MM.1S (cell line): ENCODE measurements at regions not wholly inside any gene's neighbourhood (a gene's known extent, or its start where the extent isn't known, plus 50 kb on each side); places are given as distances from the start of the nearest gene placed in this dataset.

Source experiments
- DNase-seq: peaks from one replicate; pipeline ENCODE4 v3.0.0-alpha.2; 2015
- H2AFZ ChIP-seq: fragments of 300-600 bp; sonication (generic); 2 replicates; pipeline ENCODE4 v1.6.0; 2016; ENCODE audit warnings: antibody characterized with exemption, low read length
- H3F3A ChIP-seq: fragments of 300-600 bp; sonication (generic); 2 replicates; pipeline ENCODE4 v1.6.1; 2016; ENCODE audit warnings: mild to moderate bottlenecking, antibody characterized with exemption, low read length, moderate library complexity, mixed read lengths; ENCODE audit not compliant: insufficient read depth
- H3K27ac ChIP-seq: fragments of 300-600 bp; sonication (generic); 2 replicates; pipeline ENCODE4 v1.5.1; 2016; ENCODE audit warnings: mild to moderate bottlenecking, low read length
- H3K27me3 ChIP-seq: fragments of 300-600 bp; sonication (generic); replicated peaks from 2 replicates; pipeline ENCODE4 v1.6.0; 2016; ENCODE audit warnings: low read length; ENCODE audit not compliant: insufficient read depth
- H3K36me3 ChIP-seq: fragments of 300-600 bp; sonication (generic); replicated peaks from 2 replicates; pipeline ENCODE4 v1.6.1; 2016; ENCODE audit warnings: mild to moderate bottlenecking, low read length, mixed read lengths; ENCODE audit not compliant: insufficient read depth
- H3K4me1 ChIP-seq: fragments of 300-600 bp; sonication (generic); 2 replicates; pipeline ENCODE4 v1.6.1; 2016; ENCODE audit warnings: low read length, mixed read lengths
- H3K4me2 ChIP-seq: fragments of 300-600 bp; sonication (generic); 2 replicates; pipeline ENCODE4 v1.6.0; 2016; ENCODE audit warnings: low read depth, low read length
- H3K4me3 ChIP-seq: fragments of 300-600 bp; sonication (generic); 2 replicates; pipeline ENCODE4 v1.5.1; 2016; ENCODE audit warnings: low read length, mixed read lengths
- H3K79me2 ChIP-seq: fragments of 300-600 bp; sonication (generic); 2 replicates; pipeline ENCODE4 v1.6.1; 2016; ENCODE audit warnings: mixed run types, low read length, mixed read lengths
- H3K9ac ChIP-seq: fragments of 300-600 bp; sonication (generic); 2 replicates; pipeline ENCODE4 v1.6.1; 2016; ENCODE audit warnings: low read length, mixed read lengths
- H3K9me2 ChIP-seq: fragments of 300-600 bp; sonication (generic); replicated peaks from 2 replicates; pipeline ENCODE4 v1.6.1; 2016; ENCODE audit warnings: mild to moderate bottlenecking, low read length, mixed read lengths; ENCODE audit not compliant: insufficient read depth
- H3K9me3 ChIP-seq: fragments of 300-600 bp; sonication (generic); replicated peaks from 2 replicates; pipeline ENCODE4 v1.6.1; 2016; ENCODE audit warnings: mild to moderate bottlenecking, low read length, mixed read lengths; ENCODE audit not compliant: insufficient read depth
- H4K20me1 ChIP-seq: fragments of 300-600 bp; sonication (generic); 2 replicates; pipeline ENCODE4 v1.6.1; 2016; ENCODE audit warnings: mild to moderate bottlenecking, low read length, moderate library complexity, mixed read lengths; ENCODE audit not compliant: insufficient read depth
- EZH2 ChIP-seq: fragments of 300-600 bp; sonication (generic); optimal IDR thresholded peaks from 2 replicates; pipeline ENCODE3; 2017; ENCODE audit warnings: low read depth, mild to moderate bottlenecking, antibody characterized with exemption, low read length, mixed read lengths
- EZH2phosphoT487 ChIP-seq: fragments of 300-600 bp; sonication (generic); IDR thresholded peaks from 2 replicates; pipeline ENCODE4 v1.6.1; 2018; ENCODE audit warnings: antibody characterized with exemption, low read length
- TF ChIP-seq, protein P1 (sequence below): fragments of 300-600 bp; sonication (generic); IDR thresholded peaks from 2 replicates; pipeline ENCODE4 v1.5.1; 2016; ENCODE audit warnings: antibody characterized with exemption, low read length, mixed read lengths

DNA sequence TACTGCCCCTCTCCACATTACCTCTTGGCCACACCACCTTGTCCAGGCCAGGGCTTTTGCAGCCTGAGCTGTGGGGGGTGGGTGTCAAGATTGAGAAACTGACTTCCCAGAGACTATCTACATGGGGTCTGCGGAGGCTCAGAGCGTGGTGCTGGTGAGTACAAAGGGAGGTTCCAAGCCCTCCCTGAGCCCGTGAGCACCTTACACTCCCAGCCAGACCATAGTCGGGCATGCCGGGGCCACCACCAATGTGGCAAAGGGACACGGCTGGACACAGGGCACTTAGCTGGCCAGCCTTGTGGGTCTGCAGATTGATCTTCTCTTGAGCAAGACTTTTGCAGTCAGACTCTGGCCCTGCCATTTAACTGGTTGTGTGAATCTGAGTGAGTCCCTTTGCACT is 74.1 kb upstream of the GATA2 start:
- no peaks in the 10 kb centered on the region for H3K36me3 ChIP-seq
- H3K9me3 ChIP-seq = no peaks in the 10 kb centered on the region
- peaks cover 9% of the 10 kb centered on the region; the same call in 1 of the 2 replicates for H3K27me3 ChIP-seq
- TF ChIP-seq EZH2phosphoT487 (no peak), EZH2 (no peak)
- TF ChIP-seq, protein P1, sequence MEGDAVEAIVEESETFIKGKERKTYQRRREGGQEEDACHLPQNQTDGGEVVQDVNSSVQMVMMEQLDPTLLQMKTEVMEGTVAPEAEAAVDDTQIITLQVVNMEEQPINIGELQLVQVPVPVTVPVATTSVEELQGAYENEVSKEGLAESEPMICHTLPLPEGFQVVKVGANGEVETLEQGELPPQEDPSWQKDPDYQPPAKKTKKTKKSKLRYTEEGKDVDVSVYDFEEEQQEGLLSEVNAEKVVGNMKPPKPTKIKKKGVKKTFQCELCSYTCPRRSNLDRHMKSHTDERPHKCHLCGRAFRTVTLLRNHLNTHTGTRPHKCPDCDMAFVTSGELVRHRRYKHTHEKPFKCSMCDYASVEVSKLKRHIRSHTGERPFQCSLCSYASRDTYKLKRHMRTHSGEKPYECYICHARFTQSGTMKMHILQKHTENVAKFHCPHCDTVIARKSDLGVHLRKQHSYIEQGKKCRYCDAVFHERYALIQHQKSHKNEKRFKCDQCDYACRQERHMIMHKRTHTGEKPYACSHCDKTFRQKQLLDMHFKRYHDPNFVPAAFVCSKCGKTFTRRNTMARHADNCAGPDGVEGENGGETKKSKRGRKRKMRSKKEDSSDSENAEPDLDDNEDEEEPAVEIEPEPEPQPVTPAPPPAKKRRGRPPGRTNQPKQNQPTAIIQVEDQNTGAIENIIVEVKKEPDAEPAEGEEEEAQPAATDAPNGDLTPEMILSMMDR = no peak
- H3K4me2 ChIP-seq = no peak overlapping the region
- no peaks in the 10 kb centered on the region for H3F3A ChIP-seq
- no peaks in the 10 kb centered on the region for H3K79me2 ChIP-seq
- H3K27ac ChIP-seq = no peak overlapping the region
- H4K20me1 ChIP-seq = no peaks in the 10 kb centered on the region
- no peaks in the 10 kb centered on the region for H3K4me1 ChIP-seq
- H3K9ac ChIP-seq = no peak overlapping the region
- H3K4me3 ChIP-seq = no peak overlapping the region
- no peak for DNase-seq
- no peak overlapping the region for H2AFZ ChIP-seq
- H3K9me2 ChIP-seq = no peaks in the 10 kb centered on the region

DNA sequence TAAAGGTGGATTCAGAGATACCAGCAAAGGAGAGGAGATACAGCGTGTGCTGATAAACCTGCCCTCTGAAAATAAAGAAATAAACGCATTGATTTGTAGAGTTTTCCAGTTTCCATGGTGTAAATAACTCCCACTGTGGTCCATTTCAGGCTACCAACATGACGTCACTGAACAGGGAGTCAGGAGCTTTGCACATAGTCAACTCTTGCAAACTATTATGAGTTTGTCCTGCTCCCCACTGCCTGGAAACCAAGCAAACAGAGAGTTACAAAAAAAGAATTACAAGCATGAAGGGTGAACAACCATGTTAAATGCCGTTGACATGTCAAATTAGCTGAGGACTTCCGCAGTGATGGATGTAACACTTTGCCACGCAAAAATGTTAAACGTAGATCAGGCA is 70.4 kb upstream of the GATA2 start:
- no peak for DNase-seq
- no peaks in the 10 kb centered on the region for H4K20me1 ChIP-seq
- 0 out of 2 replicates have a peak, but pooled peaks cover 5% of the 10 kb centered on the region for H3K4me1 ChIP-seq
- no peak overlapping the region for H3K27ac ChIP-seq
- H3K79me2 ChIP-seq = no peaks in the 10 kb centered on the region
- H3K9me3 ChIP-seq = no peaks in the 10 kb centered on the region
- no peak overlapping the region for H3K9ac ChIP-seq
- H3K27me3 ChIP-seq = 0 out of 2 replicates have a peak, but pooled peaks cover 5% of the 10 kb centered on the region
- H3F3A ChIP-seq = no peaks in the 10 kb centered on the region
- H3K4me3 ChIP-seq = no peak overlapping the region
- no peaks in the 10 kb centered on the region for H3K9me2 ChIP-seq
- TF ChIP-seq EZH2phosphoT487 (no peak), EZH2 (no peak)
- TF ChIP-seq, protein P1 = no peak
- no peak overlapping the region for H2AFZ ChIP-seq
- no peaks in the 10 kb centered on the region for H3K36me3 ChIP-seq
- H3K4me2 ChIP-seq = no peak overlapping the region

DNA sequence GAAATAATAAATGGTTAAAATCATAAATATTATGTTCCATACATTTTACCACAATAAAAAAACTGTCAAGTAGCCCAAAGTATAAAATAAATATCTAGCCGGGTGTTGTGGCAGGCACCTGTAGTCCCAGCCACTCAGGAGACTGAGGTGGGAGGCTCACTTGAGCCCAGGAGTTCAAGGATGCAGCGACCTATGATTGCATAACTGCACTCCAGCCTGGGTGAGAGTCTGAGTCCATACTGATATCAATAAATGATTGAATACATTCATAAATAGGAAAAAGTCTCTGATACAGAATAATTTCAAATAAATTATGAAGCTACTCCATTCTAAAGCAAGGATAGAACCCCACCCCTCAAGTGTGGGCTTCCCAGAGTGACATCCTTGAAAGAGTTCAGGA is 68.5 kb upstream of the GATA2 start:
- Histone ChIP-seq H3K4me2 (no peak overlapping the region), H3K9me2 (no peaks in the 10 kb centered on the region), H4K20me1 (no peaks in the 10 kb centered on the region), H3K4me3 (no peak overlapping the region), H3K9ac (no peak overlapping the region), H3K36me3 (no peaks in the 10 kb centered on the region), H3K27ac (no peak overlapping the region), H3K79me2 (no peaks in the 10 kb centered on the region), H2AFZ (no peak overlapping the region), H3K9me3 (no peaks in the 10 kb centered on the region), H3F3A (no peaks in the 10 kb centered on the region), H3K27me3 (peaks cover 12% of the 10 kb centered on the region; the same call in 1 of the 2 replicates), H3K4me1 (0 out of 2 replicates have a peak, but pooled peaks cover 5% of the 10 kb centered on the region)
- DNase-seq = no peak
- TF ChIP-seq, protein P1 = no peak
- TF ChIP-seq EZH2phosphoT487 = no peak
- no peak for TF ChIP-seq EZH2
